Adrenal gland (tissue), 9 donors: ENCODE measurements at regions not wholly inside any gene's neighbourhood (a gene's known extent, or its start where the extent isn't known, plus 50 kb on each side); places are given as distances from the start of the nearest gene placed in this dataset.

Experiments used
- DNase-seq, 7 donors: peaks; one replicate each; pipeline ENCODE4 v3.0.0-alpha.2; 2019 to 2020
- H3K27ac ChIP-seq, 5 donors: fragments of 200-600 bp; sonication (generic) in 4 of 5; 1 replicate in 3 of 5; 2 replicates in 2 of 5; pipeline versions ENCODE4 v1.5.1 to v1.8.0; 2016 to 2020; ENCODE audit warnings: mild to moderate bottlenecking in 1 of 5
- H3K27me3 ChIP-seq: fragments of 200-600 bp; 2 replicates; pipeline ENCODE4 v1.8.0; 2021
- H3K36me3 ChIP-seq, 2 donors: fragments of 200-600 bp; replicated peaks in 1 of 2; 1 replicate in 1 of 2; 2 replicates in 1 of 2; pipeline versions ENCODE4 v1.5.1 to v1.8.0; 2018 to 2022
- H3K4me1 ChIP-seq, 2 donors: fragments of 200-600 bp; replicated peaks in 1 of 2; 1 replicate in 1 of 2; 2 replicates in 1 of 2; pipeline versions ENCODE4 v1.5.1 to v1.8.0; 2018 to 2021
- H3K4me3 ChIP-seq, 4 donors: fragments of 200-600 bp; sonication (generic) in 3 of 4; one replicate each; pipeline ENCODE4 v1.5.1; 2016 to 2018
- H3K9me3 ChIP-seq, 3 donors: fragments of 200-600 bp; sonication (generic) in 1 of 3; replicated peaks in 1 of 3; 1 replicate in 2 of 3; 2 replicates in 1 of 3; pipeline versions ENCODE4 v1.5.1 to v1.8.0; 2016 to 2021
- POLR2A ChIP-seq, 2 donors: fragments of 450-650 bp; IDR thresholded peaks; one replicate each; pipeline ENCODE4 v1.6.1; 2017; ENCODE audit warnings: antibody characterized with exemption in 2 of 2, mild to moderate bottlenecking in 2 of 2, moderate library complexity in 1 of 2
- WGBS, 4 donors: extraction: QIAGEN DNeasy Blood & Tissue Kit in 2 of 4; methylation state at CpG; one replicate each; pipeline versions ENCODE4 v1.1.5 to v1.1.7; 2013 to 2017; 5-methylcytosine and 5-hydroxymethylcytosine counted together
- intact Hi-C, 2 donors: fragments of 100-400 bp; cut with DNase I; formaldehyde crosslinking; loops; one replicate each; pipeline versions ENCODE4 v1.14.1 to v1.15.0; 2022 to 2023
- TF ChIP-seq, protein P1 (sequence below), 6 experiments: fragments of 450-650 bp in 4 of 6; fragments of 200-600 bp in 2 of 6; sonication (generic) in 1 of 6; IDR thresholded peaks; 1 replicate in 5 of 6; 2 replicates in 1 of 6; pipeline versions ENCODE4 v1.5.1 to v1.8.0; 2016 to 2021; ENCODE audit warnings: antibody characterized with exemption in 6 of 6, mild to moderate bottlenecking in 2 of 6, moderate library complexity in 1 of 6
- donor health status: healthy with polysubstance abuse.
- donor health status: Bipolar disorder and iron deficiency.
- donor health status: DM: yes; HTN: yes; CAD: no.
- donor health status: DM: no; HTN: no; CAD: no.
- donor health status: DM: no; HTN: no; CAD: no.

DNA sequence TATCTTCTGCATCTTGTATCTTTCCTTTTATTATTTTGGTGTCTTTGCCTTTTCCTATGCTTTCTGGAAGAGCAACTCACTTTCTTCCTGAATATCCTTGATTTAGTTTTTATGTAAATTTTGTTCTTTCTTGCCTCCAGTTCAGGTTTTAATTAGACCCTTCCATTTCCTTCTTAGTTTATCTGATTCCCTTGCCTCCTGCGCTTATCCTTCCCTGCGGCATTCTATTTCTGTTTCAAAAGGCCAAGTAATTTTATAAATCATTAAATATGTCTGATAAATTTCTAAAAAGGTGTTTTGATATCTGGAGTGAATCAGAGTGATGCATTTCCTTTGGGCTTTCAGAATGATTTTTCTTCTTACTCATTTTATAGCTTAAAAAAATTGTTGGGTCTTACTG, 167.7 kb upstream of the WDR11 start:
- intact Hi-C loops = no loop called here
- TF ChIP-seq, protein P1, sequence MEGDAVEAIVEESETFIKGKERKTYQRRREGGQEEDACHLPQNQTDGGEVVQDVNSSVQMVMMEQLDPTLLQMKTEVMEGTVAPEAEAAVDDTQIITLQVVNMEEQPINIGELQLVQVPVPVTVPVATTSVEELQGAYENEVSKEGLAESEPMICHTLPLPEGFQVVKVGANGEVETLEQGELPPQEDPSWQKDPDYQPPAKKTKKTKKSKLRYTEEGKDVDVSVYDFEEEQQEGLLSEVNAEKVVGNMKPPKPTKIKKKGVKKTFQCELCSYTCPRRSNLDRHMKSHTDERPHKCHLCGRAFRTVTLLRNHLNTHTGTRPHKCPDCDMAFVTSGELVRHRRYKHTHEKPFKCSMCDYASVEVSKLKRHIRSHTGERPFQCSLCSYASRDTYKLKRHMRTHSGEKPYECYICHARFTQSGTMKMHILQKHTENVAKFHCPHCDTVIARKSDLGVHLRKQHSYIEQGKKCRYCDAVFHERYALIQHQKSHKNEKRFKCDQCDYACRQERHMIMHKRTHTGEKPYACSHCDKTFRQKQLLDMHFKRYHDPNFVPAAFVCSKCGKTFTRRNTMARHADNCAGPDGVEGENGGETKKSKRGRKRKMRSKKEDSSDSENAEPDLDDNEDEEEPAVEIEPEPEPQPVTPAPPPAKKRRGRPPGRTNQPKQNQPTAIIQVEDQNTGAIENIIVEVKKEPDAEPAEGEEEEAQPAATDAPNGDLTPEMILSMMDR (IDR thresholded peaks at IDR 0.05) = no peak
- TF ChIP-seq POLR2A (IDR thresholded peaks at IDR 0.05) = no peak
- 88 to 94% (median 91%) methylated on average over 2 of the region's 2 CpGs for WGBS, 4 donors

DNA sequence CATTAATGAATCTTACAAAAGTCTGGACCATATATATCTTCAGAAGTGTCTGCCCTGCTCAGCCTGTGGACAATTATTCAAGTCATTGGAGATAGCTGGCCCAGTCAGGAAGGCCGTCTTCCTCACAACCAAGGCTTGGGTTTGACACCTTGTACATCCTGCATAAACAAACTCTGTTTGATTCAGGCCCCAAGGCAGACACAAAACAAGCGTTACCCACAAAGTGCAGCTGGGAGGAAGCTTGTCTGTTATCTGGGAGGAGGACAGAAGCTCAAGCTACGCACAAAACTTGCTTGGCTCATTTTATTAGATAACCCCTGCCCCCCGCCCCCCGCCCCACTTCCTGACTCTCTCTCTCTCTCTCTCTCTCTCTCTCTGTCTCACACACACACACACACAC, 166.9 kb upstream of the WDR11 start:
- no peaks in the 10 kb centered on the region for H3K4me1 ChIP-seq
- H3K27me3 ChIP-seq = no peaks in the 10 kb centered on the region
- H3K9me3 ChIP-seq = no peaks in the 10 kb centered on the region
- intact Hi-C loops = no loop called here
- DNase-seq = no peak
- H3K4me3 ChIP-seq = no peak overlapping the region
- no peaks in the 10 kb centered on the region for H3K36me3 ChIP-seq
- H3K27ac ChIP-seq = no peak overlapping the region
- 21 to 38% (median 26%) methylated on average over 4 to 5 of the region's 5 CpGs for WGBS, 4 donors
- TF ChIP-seq, protein P1 (IDR thresholded peaks at IDR 0.05) = no peak
- no peak for TF ChIP-seq POLR2A (IDR thresholded peaks at IDR 0.05)

More for the DNA sequence above, 167.7 kb upstream of the WDR11 start:
- Histone ChIP-seq H3K27ac (no peak overlapping the region), H3K36me3 (no peaks in the 10 kb centered on the region), H3K4me3 (no peak overlapping the region), H3K9me3 (no peaks in the 10 kb centered on the region), H3K4me1 (no peaks in the 10 kb centered on the region), H3K27me3 (no peaks in the 10 kb centered on the region)
- DNase-seq = no peak

DNA sequence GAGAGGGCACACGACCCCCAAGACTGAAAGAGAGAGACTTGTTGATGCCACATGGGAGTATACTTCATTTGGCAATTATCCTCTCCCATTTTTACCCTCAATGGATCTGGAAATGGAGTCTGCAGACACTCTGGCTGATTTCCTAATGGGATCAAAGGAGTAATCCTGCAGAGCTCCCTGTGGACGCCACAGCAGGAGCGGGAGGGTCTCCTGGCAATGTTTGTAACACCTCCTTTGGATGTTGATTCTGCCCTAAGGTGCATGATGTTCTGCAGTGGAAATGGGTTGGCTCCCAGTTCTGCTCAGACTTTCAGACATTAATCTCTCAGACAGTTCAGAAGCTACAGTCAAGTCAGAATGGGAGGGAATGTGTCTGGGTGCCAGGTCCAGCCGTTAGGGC, 166.0 kb upstream of the WDR11 start:
- Histone ChIP-seq H3K27ac (no peak overlapping the region), H3K4me1 (no peaks in the 10 kb centered on the region), H3K36me3 (no peaks in the 10 kb centered on the region), H3K27me3 (no peaks in the 10 kb centered on the region), H3K4me3 (no peak overlapping the region), H3K9me3 (no peaks in the 10 kb centered on the region)
- DNase-seq = no peak
- 43 to 61% (median 51%) methylated on average over 2 to 4 of the region's 4 CpGs for WGBS, 4 donors
- intact Hi-C loops = no loop called here
- TF ChIP-seq, protein P1 (IDR thresholded peaks at IDR 0.05) = no peak
- TF ChIP-seq POLR2A (IDR thresholded peaks at IDR 0.05) = no peak

DNA sequence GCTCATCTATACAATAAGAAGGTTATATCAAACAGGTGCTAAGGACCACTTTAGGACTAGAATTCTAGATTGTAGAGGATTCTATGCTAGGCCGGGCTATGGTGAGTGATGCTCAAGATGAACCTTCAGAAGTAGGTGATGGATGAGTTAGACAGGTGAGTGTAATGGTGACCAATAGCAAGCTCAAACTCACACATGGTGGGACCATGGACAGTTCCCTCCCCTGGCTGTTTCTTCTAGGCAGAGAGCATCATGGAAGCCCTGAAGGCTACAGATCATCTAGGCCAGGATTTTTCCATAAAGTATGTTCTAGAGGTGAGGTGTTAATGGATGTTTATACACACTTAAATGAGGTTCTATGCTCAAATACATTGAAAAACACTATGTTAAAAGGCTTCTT, 162.2 kb upstream of the WDR11 start:
- intact Hi-C loops = no loop called here
- Histone ChIP-seq H3K36me3 (no peaks in the 10 kb centered on the region), H3K9me3 (no peaks in the 10 kb centered on the region), H3K27me3 (no peaks in the 10 kb centered on the region), H3K27ac (no peak overlapping the region), H3K4me1 (no peaks in the 10 kb centered on the region), H3K4me3 (no peak overlapping the region)
- TF ChIP-seq, protein P1 (IDR thresholded peaks at IDR 0.05) = no peak
- no peak for TF ChIP-seq POLR2A (IDR thresholded peaks at IDR 0.05)
- 87 to 95% (median 93%) methylated on average over 1 of the region's 1 CpG for WGBS, 4 donors
- no peak for DNase-seq
